GM12875 (cell line): ENCODE measurements at regions not wholly inside any gene's neighbourhood (a gene's known extent, or its start where the extent isn't known, plus 50 kb on each side); places are given as distances from the start of the nearest gene placed in this dataset.

Experiments used
- H3K4me3 ChIP-seq: one replicate; pipeline ENCODE4 v1.5.1; 2011; ENCODE audit warnings: low read depth, low read length, control low read depth
- TF ChIP-seq, protein P1 (sequence below): IDR thresholded peaks from 2 replicates; pipeline ENCODE4 v1.5.1; 2011; ENCODE audit warnings: low read depth, mild to moderate bottlenecking, control low read depth, inconsistent platforms, low read length, moderate library complexity, borderline replicate concordance; ENCODE audit not compliant: insufficient read depth

- TF ChIP-seq, protein P1, sequence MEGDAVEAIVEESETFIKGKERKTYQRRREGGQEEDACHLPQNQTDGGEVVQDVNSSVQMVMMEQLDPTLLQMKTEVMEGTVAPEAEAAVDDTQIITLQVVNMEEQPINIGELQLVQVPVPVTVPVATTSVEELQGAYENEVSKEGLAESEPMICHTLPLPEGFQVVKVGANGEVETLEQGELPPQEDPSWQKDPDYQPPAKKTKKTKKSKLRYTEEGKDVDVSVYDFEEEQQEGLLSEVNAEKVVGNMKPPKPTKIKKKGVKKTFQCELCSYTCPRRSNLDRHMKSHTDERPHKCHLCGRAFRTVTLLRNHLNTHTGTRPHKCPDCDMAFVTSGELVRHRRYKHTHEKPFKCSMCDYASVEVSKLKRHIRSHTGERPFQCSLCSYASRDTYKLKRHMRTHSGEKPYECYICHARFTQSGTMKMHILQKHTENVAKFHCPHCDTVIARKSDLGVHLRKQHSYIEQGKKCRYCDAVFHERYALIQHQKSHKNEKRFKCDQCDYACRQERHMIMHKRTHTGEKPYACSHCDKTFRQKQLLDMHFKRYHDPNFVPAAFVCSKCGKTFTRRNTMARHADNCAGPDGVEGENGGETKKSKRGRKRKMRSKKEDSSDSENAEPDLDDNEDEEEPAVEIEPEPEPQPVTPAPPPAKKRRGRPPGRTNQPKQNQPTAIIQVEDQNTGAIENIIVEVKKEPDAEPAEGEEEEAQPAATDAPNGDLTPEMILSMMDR: no peak
- H3K4me3 ChIP-seq: no peak overlapping the region
Measured at GRCh38 chr3:168453623-168454022, 357.9 kb upstream of the GOLIM4 start.

GRCh38 chr3:168443965-168444364, 348.2 kb upstream of the GOLIM4 start:
- TF ChIP-seq, protein P1: no peak
- H3K4me3 ChIP-seq: no peak overlapping the region

- H3K4me3 ChIP-seq: no peak overlapping the region
- TF ChIP-seq, protein P1: no peak
Measured at GRCh38 chr3:168442502-168442901, 346.8 kb upstream of the GOLIM4 start.

- TF ChIP-seq, protein P1: no peak
- no peak overlapping the region for H3K4me3 ChIP-seq
Measured at GRCh38 chr3:168436245-168436724, 340.6 kb upstream of the GOLIM4 start.

GRCh38 chr3:168431491-168431890, 335.8 kb upstream of the GOLIM4 start:
- H3K4me3 ChIP-seq: no peak overlapping the region
- TF ChIP-seq, protein P1: no peak

GRCh38 chr3:168427835-168428475, 332.2 kb upstream of the GOLIM4 start:
- TF ChIP-seq, protein P1: no peak
- no peak overlapping the region for H3K4me3 ChIP-seq

- H3K4me3 ChIP-seq: no peak overlapping the region
Measured at GRCh38 chr3:168427156-168427555, 331.4 kb upstream of the GOLIM4 start.

More at GRCh38 chr3:168427156-168427555, 331.4 kb upstream of the GOLIM4 start:
- TF ChIP-seq, protein P1: no peak
